Testis (tissue), 2 donors: ENCODE measurements at regions not wholly inside any gene's neighbourhood (a gene's known extent, or its start where the extent isn't known, plus 50 kb on each side); places are given as distances from the start of the nearest gene placed in this dataset.

Experiments used
- DNase-seq: peaks from one replicate; pipeline ENCODE4 v3.0.0-alpha.2; 2019
- H3K27ac ChIP-seq, 2 donors: fragments of 200-600 bp; sonication (generic); one replicate each; pipeline ENCODE4 v1.5.1; 2019
- H3K27me3 ChIP-seq: fragments of 200-600 bp; sonication (generic); one replicate; pipeline ENCODE4 v1.5.1; 2019
- H3K36me3 ChIP-seq: fragments of 200-600 bp; sonication (generic); one replicate; pipeline ENCODE4 v1.5.1; 2017; ENCODE audit warnings: low read depth; ENCODE audit errors: missing control alignments
- H3K4me1 ChIP-seq: fragments of 200-600 bp; sonication (generic); one replicate; pipeline ENCODE4 v1.5.1; 2019
- H3K4me3 ChIP-seq, 2 donors: fragments of 200-600 bp; sonication (generic); one replicate each; pipeline ENCODE4 v1.5.1; 2017 to 2019
- H3K9me3 ChIP-seq: fragments of 200-600 bp; sonication (generic); one replicate; pipeline ENCODE4 v1.5.1; 2017
- CTCF ChIP-seq, 3 experiments: fragments of 450-650 bp in 2 of 3; fragments of 200-600 bp in 1 of 3; sonication (generic) in 1 of 3; IDR thresholded peaks; one replicate each; pipeline ENCODE4 v1.5.1; 2016 to 2019; ENCODE audit warnings: antibody characterized with exemption in 3 of 3, mild to moderate bottlenecking in 2 of 3, moderate library complexity in 1 of 3
- POLR2A ChIP-seq: fragments of 450-650 bp; IDR thresholded peaks from one replicate; pipeline ENCODE4 v1.6.1; 2017; ENCODE audit warnings: antibody characterized with exemption, mild to moderate bottlenecking, moderate library complexity
- WGBS, 2 donors: methylation state at CpG; one replicate each; pipeline ENCODE4 v1.1.5; 2018; 5-methylcytosine and 5-hydroxymethylcytosine counted together
- intact Hi-C: fragments of 100-400 bp; cut with DNase I; formaldehyde crosslinking; loops from one replicate; pipeline ENCODE4 v1.15.1; 2023; ENCODE audit warnings: low total_unique reads

- Histone ChIP-seq H3K4me1 (no peaks in the 10 kb centered on the region), H3K36me3 (no peaks in the 10 kb centered on the region), H3K27me3 (no peaks in the 10 kb centered on the region), H3K27ac (no peak overlapping the region), H3K9me3 (no peaks in the 10 kb centered on the region), H3K4me3 (no peak overlapping the region)
- no peak for TF ChIP-seq POLR2A
- no peak for TF ChIP-seq CTCF (IDR thresholded peaks at IDR 0.05)
- 90 to 93% methylated on average over 12 of the region's 12 CpGs for WGBS, 2 donors
- no peak for DNase-seq
- intact Hi-C loops: no loop called here
These were observed 166.7 kb upstream of the MYL2 start for GRCh38 chr12:111086947-111087700.

GRCh38 chr12:111085096-111085495 lies 164.7 kb upstream of the MYL2 start:
- 100% methylated on average over 1 of the region's 1 CpG for WGBS, 2 donors
- intact Hi-C loops: no loop called here
- Histone ChIP-seq H3K27me3 (no peaks in the 10 kb centered on the region), H3K36me3 (no peaks in the 10 kb centered on the region), H3K4me3 (no peak overlapping the region), H3K4me1 (no peaks in the 10 kb centered on the region), H3K27ac (no peak overlapping the region), H3K9me3 (no peaks in the 10 kb centered on the region)
- no peak for DNase-seq
- TF ChIP-seq CTCF (IDR thresholded peaks at IDR 0.05): no peak
- TF ChIP-seq POLR2A: no peak

- Histone ChIP-seq H3K4me3 (no peak overlapping the region), H3K27ac (no peak overlapping the region), H3K27me3 (no peaks in the 10 kb centered on the region), H3K9me3 (no peaks in the 10 kb centered on the region), H3K4me1 (no peaks in the 10 kb centered on the region), H3K36me3 (no peaks in the 10 kb centered on the region)
- DNase-seq: no peak
- intact Hi-C loops: no loop called here
- WGBS, 2 donors: 89 to 92% methylated on average over 15 of the region's 15 CpGs
- no peak for TF ChIP-seq CTCF (IDR thresholded peaks at IDR 0.05)
- TF ChIP-seq POLR2A: no peak
These were observed 164.2 kb upstream of the MYL2 start for GRCh38 chr12:111084605-111085004.

GRCh38 chr12:111084158-111084557 lies 163.8 kb upstream of the MYL2 start:
- WGBS, 2 donors: 71% methylated on average over 4 of the region's 4 CpGs
- DNase-seq: no peak
- Histone ChIP-seq H3K36me3 (no peaks in the 10 kb centered on the region), H3K9me3 (no peaks in the 10 kb centered on the region), H3K27ac (no peak overlapping the region), H3K4me3 (no peak overlapping the region), H3K27me3 (no peaks in the 10 kb centered on the region), H3K4me1 (no peaks in the 10 kb centered on the region)
- TF ChIP-seq POLR2A (no peak), CTCF (IDR thresholded peaks at IDR 0.05) (no peak)
- intact Hi-C loops: no loop called here

- Histone ChIP-seq H3K9me3 (no peaks in the 10 kb centered on the region), H3K27ac (no peak overlapping the region), H3K4me3 (no peak overlapping the region), H3K27me3 (no peaks in the 10 kb centered on the region), H3K4me1 (no peaks in the 10 kb centered on the region), H3K36me3 (no peaks in the 10 kb centered on the region)
- no peak for DNase-seq
- intact Hi-C loops: no loop called here
- 87 to 96% methylated on average over 4 to 5 of the region's 5 CpGs for WGBS, 2 donors
- no peak for TF ChIP-seq CTCF (IDR thresholded peaks at IDR 0.05)
- TF ChIP-seq POLR2A: no peak
These were observed 161.2 kb upstream of the MYL2 start for GRCh38 chr12:111081600-111081999.
